NB4 (cell line): ENCODE measurements at regions not wholly inside any gene's neighbourhood (a gene's known extent, or its start where the extent isn't known, plus 50 kb on each side); places are given as distances from the start of the nearest gene placed in this dataset.

Source experiments
- POLR2A ChIP-seq: IDR thresholded peaks from 2 replicates; pipeline ENCODE4 v1.6.1; 2011; ENCODE audit warnings: mild to moderate bottlenecking; ENCODE audit not compliant: insufficient read length; ENCODE audit errors: extremely low read depth
- TF ChIP-seq, protein P1 (sequence below): IDR thresholded peaks from one replicate; pipeline ENCODE4 v1.5.1; 2012; ENCODE audit warnings: low read depth, low read length

DNA sequence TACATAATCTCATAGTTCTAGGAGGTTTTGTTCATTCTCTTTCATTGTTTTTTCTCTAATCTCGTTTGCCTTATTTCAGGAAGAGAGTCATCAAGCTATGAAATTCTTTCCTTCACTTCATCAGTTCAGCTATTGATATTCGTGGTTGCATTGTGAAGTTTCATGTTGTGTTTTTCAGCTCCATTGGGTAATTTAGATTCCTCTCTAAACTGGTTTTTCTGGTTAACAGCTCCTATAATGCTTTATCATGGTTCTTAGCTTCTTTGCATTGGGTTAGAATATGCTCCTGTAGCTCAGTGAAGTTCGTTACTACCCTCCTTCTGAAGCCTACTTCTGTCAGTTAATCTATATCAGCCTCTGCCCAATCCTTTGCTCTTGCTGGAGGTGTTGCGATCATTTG lies 69.4 kb upstream of the CD96 start:
- TF ChIP-seq, protein P1, sequence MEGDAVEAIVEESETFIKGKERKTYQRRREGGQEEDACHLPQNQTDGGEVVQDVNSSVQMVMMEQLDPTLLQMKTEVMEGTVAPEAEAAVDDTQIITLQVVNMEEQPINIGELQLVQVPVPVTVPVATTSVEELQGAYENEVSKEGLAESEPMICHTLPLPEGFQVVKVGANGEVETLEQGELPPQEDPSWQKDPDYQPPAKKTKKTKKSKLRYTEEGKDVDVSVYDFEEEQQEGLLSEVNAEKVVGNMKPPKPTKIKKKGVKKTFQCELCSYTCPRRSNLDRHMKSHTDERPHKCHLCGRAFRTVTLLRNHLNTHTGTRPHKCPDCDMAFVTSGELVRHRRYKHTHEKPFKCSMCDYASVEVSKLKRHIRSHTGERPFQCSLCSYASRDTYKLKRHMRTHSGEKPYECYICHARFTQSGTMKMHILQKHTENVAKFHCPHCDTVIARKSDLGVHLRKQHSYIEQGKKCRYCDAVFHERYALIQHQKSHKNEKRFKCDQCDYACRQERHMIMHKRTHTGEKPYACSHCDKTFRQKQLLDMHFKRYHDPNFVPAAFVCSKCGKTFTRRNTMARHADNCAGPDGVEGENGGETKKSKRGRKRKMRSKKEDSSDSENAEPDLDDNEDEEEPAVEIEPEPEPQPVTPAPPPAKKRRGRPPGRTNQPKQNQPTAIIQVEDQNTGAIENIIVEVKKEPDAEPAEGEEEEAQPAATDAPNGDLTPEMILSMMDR = no peak
- TF ChIP-seq POLR2A = no peak
